Neuronal stem cell (in vitro differentiated cells): ENCODE measurements at regions not wholly inside any gene's neighbourhood (a gene's known extent, or its start where the extent isn't known, plus 50 kb on each side); places are given as distances from the start of the nearest gene placed in this dataset.

Experiments
- DNase-seq: peaks from one replicate; pipeline ENCODE4 v3.0.0-alpha.2; 2013; ENCODE audit warnings: low spot score
- H2AFZ ChIP-seq: one replicate; pipeline ENCODE4 v1.6.1; 2013; ENCODE audit warnings: mild to moderate bottlenecking, low read length, inconsistent platforms
- H2AK5ac ChIP-seq: 2 replicates; pipeline ENCODE4 v1.6.1; 2013; ENCODE audit warnings: low read depth, mild to moderate bottlenecking, inconsistent platforms, low read length, moderate library complexity, mixed read lengths
- H2BK120ac ChIP-seq: 2 replicates; pipeline ENCODE4 v1.6.1; 2013; ENCODE audit warnings: low read depth, mild to moderate bottlenecking, inconsistent platforms, low read length, moderate library complexity, mixed read lengths
- H2BK12ac ChIP-seq: one replicate; pipeline ENCODE4 v1.6.1; 2013; ENCODE audit warnings: low read length, inconsistent platforms
- H2BK15ac ChIP-seq: 2 replicates; pipeline ENCODE4 v1.6.1; 2013; ENCODE audit warnings: mild to moderate bottlenecking, low read length, inconsistent platforms, mixed read lengths
- H2BK5ac ChIP-seq: one replicate; pipeline ENCODE4 v1.6.1; 2013; ENCODE audit warnings: inconsistent platforms, mild to moderate bottlenecking, low read length, moderate library complexity
- H3K14ac ChIP-seq: one replicate; pipeline ENCODE4 v1.6.1; 2013; ENCODE audit warnings: low read length, inconsistent platforms
- H3K18ac ChIP-seq: 2 replicates; pipeline ENCODE4 v1.6.1; 2013; ENCODE audit warnings: low read length, inconsistent platforms
- H3K23ac ChIP-seq: 2 replicates; pipeline ENCODE4 v1.6.1; 2013; ENCODE audit warnings: low read depth, mild to moderate bottlenecking, mixed read lengths, low read length, inconsistent platforms; ENCODE audit not compliant: poor library complexity
- H3K27ac ChIP-seq: replicated peaks from 3 replicates; pipeline ENCODE4 v1.5.1; 2013; ENCODE audit warnings: low read length, inconsistent platforms
- H3K27me3 ChIP-seq, 3 experiments: 2 replicates each; pipeline ENCODE4 v1.6.1; 2013; ENCODE audit warnings: low read length in 3 of 3, mild to moderate bottlenecking in 2 of 3, inconsistent platforms in 1 of 3, low read depth in 1 of 3, mixed read lengths in 1 of 3, moderate library complexity in 1 of 3; ENCODE audit not compliant: control insufficient read depth in 3 of 3, insufficient read depth in 3 of 3
- H3K36me3 ChIP-seq, 2 donors: replicated peaks in 1 of 2; 2 replicates each; pipeline ENCODE4 v1.6.1; 2013; ENCODE audit warnings: low read length in 2 of 2; ENCODE audit not compliant: control insufficient read depth in 2 of 2, insufficient read depth in 2 of 2
- H3K4ac ChIP-seq: 2 replicates; pipeline ENCODE4 v1.6.1; 2013; ENCODE audit warnings: inconsistent platforms, mild to moderate bottlenecking, low read length, moderate library complexity
- H3K4me1 ChIP-seq, 2 donors: 1 replicate in 1 of 2; 2 replicates in 1 of 2; pipeline ENCODE4 v1.6.1; 2013; ENCODE audit warnings: low read length in 2 of 2, low read depth in 1 of 2; ENCODE audit not compliant: control insufficient read depth in 2 of 2, insufficient read depth in 1 of 2
- H3K4me2 ChIP-seq: one replicate; pipeline ENCODE4 v1.6.1; 2013; ENCODE audit warnings: mild to moderate bottlenecking, low read length, inconsistent platforms; ENCODE audit not compliant: insufficient read depth, poor library complexity, severe bottlenecking
- H3K4me3 ChIP-seq, 2 donors: 2 replicates each; pipeline ENCODE4 v1.5.1; 2013; ENCODE audit warnings: low read length in 2 of 2, mild to moderate bottlenecking in 2 of 2, inconsistent platforms in 1 of 2, moderate library complexity in 1 of 2
- H3K79me1 ChIP-seq: one replicate; pipeline ENCODE4 v1.6.1; 2013; ENCODE audit warnings: low read depth, mild to moderate bottlenecking, inconsistent platforms, low read length, moderate library complexity
- H3K9ac ChIP-seq: one replicate; pipeline ENCODE4 v1.6.1; 2013; ENCODE audit warnings: mild to moderate bottlenecking, low read depth, low read length, inconsistent platforms; ENCODE audit not compliant: poor library complexity
- H3K9me3 ChIP-seq, 2 donors: replicated peaks in 1 of 2; 2 replicates each; pipeline versions ENCODE3 to v1.6.1; 2013; ENCODE audit warnings: low read length in 2 of 2, mild to moderate bottlenecking in 2 of 2, inconsistent platforms in 1 of 2, low read depth in 1 of 2, mixed read lengths in 1 of 2, moderate library complexity in 1 of 2; ENCODE audit not compliant: control insufficient read depth in 2 of 2, insufficient read depth in 1 of 2
- H4K8ac ChIP-seq: one replicate; pipeline ENCODE4 v1.6.1; 2013; ENCODE audit warnings: low read depth, mild to moderate bottlenecking, inconsistent platforms, low read length, moderate library complexity
- H4K91ac ChIP-seq: one replicate; pipeline ENCODE4 v1.6.1; 2013; ENCODE audit warnings: low read length, low read depth, mild to moderate bottlenecking, inconsistent platforms; ENCODE audit not compliant: poor library complexity
- WGBS, 2 donors: extraction: QIAGEN DNeasy Blood & Tissue Kit; methylation state at CpG; one replicate each; pipeline ENCODE4 v1.1.7; 2013; ENCODE audit warnings: missing lambda C conversion rate in 2 of 2, mixed read lengths in 1 of 2; ENCODE audit not compliant: insufficient read length in 2 of 2, insufficient replicate concordance in 1 of 2; ENCODE audit errors: extremely low coverage in 2 of 2; 5-methylcytosine and 5-hydroxymethylcytosine counted together

DNA sequence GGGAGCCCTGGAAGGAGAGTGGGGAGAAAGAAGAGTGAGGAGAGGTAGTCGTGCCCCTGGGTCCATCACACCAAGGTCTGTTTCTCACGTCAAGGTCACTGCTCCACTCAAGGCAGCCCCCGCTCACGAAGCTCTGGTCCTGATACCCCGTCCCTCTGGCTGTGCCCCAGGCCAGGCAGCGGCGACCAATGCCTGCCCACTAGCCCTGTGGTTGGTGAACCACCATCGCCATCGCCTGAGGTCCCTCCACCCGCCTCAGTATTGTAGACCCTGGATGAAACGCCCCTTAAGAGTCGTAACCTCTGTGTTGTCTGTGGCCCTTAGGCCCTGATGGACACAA is 378.3 kb upstream of the MYT1L start:
- Histone ChIP-seq H3K4ac (no peak overlapping the region), H2AK5ac (peak overlapping the region; percentile 48), H3K9ac (no peak overlapping the region), H3K27me3 (peaks cover 0 to under 1% (median 0%) of the 10 kb centered on the region in 3 experiments), H2BK5ac (no peak overlapping the region), H2BK12ac (peak overlapping the region; percentile 35), H3K14ac (peak overlapping the region; percentile 83), H2BK15ac (peak overlapping the region; percentile 32), H3K4me2 (no peak overlapping the region), H4K91ac (no peak overlapping the region), H3K4me3 (no peak overlapping the region), H3K18ac (peak overlapping the region; percentile 66), H3K23ac (no peak overlapping the region), H2BK120ac (no peak overlapping the region), H3K79me1 (no peaks in the 10 kb centered on the region), H3K9me3 (no peaks in the 10 kb centered on the region), H3K4me1 (peaks cover 0 to 13% of the 10 kb centered on the region in 2 donors), H3K27ac (no peak overlapping the region), H2AFZ (no peak overlapping the region), H3K36me3 (no peaks in the 10 kb centered on the region), H4K8ac (no peak overlapping the region)
- WGBS, 2 donors: no CpG with 5 or more reads among the region's 12 CpGs
- no peak for DNase-seq

DNA sequence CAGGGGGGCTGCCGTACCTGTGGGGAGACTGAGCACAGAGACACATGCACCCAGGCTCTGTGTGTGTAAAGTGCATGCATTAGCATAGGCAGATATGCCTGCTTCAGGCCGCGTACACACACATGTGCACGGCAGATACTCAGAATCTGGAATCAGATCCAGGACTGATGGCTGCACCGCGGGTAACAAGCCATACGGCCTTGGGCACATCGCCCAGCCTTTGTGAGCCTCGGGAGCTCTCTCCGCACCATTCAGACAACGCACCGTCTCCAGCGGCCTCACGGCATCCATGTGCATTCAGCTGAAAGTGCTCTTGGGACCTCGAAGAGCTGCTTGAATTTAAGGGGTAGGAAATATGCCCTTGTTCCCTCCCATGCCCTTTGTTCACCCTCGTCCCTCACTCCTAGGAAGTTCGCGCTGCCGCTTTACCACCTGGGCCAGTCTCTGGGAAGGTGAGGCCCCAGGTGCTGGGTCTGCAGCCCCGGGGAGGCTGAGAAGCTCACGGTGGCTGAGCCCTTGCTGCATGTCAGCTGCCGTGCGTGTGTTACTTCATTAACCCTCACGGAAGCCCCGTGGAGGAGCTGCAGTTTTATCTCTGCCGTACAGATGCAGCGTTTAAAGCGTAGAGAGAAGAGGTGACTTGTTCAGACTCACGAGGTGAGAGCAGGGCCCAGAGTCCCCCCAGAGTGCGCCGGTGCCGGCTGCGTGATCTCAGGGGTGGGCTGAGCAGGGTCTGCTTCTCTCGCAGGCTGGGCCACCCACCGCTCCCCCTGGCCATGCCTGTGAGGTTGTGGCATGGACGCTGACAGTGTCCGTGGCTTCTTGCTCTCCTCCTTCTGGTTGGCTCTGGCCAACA is 377.7 kb upstream of the MYT1L start:
- H3K18ac ChIP-seq: peak overlapping the region; percentile 69

DNA sequence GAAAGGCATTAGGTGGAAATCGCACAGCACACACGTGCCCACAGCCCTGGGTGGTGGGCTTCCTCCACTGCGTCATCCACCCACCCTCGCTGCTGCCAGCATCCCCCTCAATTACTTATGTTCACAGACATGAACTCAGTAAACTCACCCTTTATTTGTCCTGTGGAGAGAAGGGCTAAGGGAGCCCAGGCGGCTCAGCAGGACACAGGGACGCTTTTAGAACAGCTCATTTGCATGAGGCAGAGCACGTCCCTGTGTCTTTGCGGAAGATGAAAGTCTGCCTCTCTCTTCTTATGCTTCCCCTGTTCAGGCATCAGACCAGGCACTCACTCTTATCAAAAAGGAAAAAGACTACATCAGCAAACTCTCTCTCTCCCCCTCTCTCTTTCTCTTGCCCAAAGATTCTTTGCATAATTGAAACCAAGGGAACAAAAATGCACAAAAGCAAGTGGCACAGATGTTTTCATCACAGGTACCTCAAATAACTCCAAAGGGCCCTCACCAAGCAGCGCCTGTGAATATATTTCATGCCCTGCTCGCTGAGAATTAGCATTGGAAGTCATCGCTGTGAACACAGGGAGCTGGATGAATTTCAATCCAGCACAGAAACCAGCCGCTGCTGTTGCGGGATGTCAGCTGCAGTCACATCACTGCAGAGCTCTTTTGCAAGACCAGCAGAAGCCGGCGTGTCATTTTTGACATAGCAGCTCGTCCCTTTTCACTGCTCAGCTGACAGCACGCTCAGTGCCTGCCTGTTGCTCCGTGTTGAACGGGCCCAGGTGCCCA is 376.3 kb upstream of the MYT1L start:
- no peak overlapping the region for H2BK120ac ChIP-seq
- H3K79me1 ChIP-seq: no peaks in the 10 kb centered on the region
- H3K36me3 ChIP-seq: no peaks in the 10 kb centered on the region
- H3K14ac ChIP-seq: no peak overlapping the region
- H3K4me3 ChIP-seq: no peak overlapping the region
- H4K91ac ChIP-seq: no peak overlapping the region
- H3K4me1 ChIP-seq: peaks cover 0 to 24% of the 10 kb centered on the region in 2 donors
- no CpG with 5 or more reads among the region's 19 CpGs for WGBS, 2 donors
- H2AFZ ChIP-seq: no peak overlapping the region
- H4K8ac ChIP-seq: no peak overlapping the region
- H3K9ac ChIP-seq: no peak overlapping the region
- H3K27me3 ChIP-seq: peaks cover 0 to 5% (median 0%) of the 10 kb centered on the region in 3 experiments
- H3K27ac ChIP-seq: no peak overlapping the region
- no peak overlapping the region for H2AK5ac ChIP-seq
- H2BK15ac ChIP-seq: no peak overlapping the region
- H2BK12ac ChIP-seq: no peak overlapping the region
- H3K23ac ChIP-seq: no peak overlapping the region
- H3K18ac ChIP-seq: peak overlapping the region; percentile 57
- no peaks in the 10 kb centered on the region for H3K9me3 ChIP-seq
- no peak overlapping the region for H3K4ac ChIP-seq
- DNase-seq: no peak
- H3K4me2 ChIP-seq: no peak overlapping the region
- H2BK5ac ChIP-seq: no peak overlapping the region

More for the DNA sequence above, 377.7 kb upstream of the MYT1L start:
- no peak overlapping the region for H2BK120ac ChIP-seq
- peak overlapping the region; percentile 83 for H3K14ac ChIP-seq
- no peak overlapping the region for H2AFZ ChIP-seq
- no peak overlapping the region for H2BK5ac ChIP-seq
- no peak overlapping the region for H3K4ac ChIP-seq
- no CpG with 5 or more reads among the region's 37 CpGs for WGBS, 2 donors
- H4K91ac ChIP-seq: peak overlapping the region; percentile 70
- H3K23ac ChIP-seq: peak overlapping the region; percentile 59
- no peak for DNase-seq
- H3K4me3 ChIP-seq: no peak overlapping the region
- no peaks in the 10 kb centered on the region for H3K36me3 ChIP-seq
- H4K8ac ChIP-seq: no peak overlapping the region
- H2AK5ac ChIP-seq: peak overlapping the region; percentile 48
- H3K4me2 ChIP-seq: no peak overlapping the region
- peaks cover 0 to 5% (median 0%) of the 10 kb centered on the region in 3 experiments for H3K27me3 ChIP-seq
- H3K79me1 ChIP-seq: no peaks in the 10 kb centered on the region
- no peak overlapping the region for H2BK15ac ChIP-seq
- H3K9me3 ChIP-seq: no peaks in the 10 kb centered on the region
- peaks cover 0 to 18% of the 10 kb centered on the region in 2 donors for H3K4me1 ChIP-seq
- peak overlapping the region; percentile 35 for H2BK12ac ChIP-seq
- no peak overlapping the region for H3K27ac ChIP-seq
- peak overlapping the region; percentile 44 for H3K9ac ChIP-seq

DNA sequence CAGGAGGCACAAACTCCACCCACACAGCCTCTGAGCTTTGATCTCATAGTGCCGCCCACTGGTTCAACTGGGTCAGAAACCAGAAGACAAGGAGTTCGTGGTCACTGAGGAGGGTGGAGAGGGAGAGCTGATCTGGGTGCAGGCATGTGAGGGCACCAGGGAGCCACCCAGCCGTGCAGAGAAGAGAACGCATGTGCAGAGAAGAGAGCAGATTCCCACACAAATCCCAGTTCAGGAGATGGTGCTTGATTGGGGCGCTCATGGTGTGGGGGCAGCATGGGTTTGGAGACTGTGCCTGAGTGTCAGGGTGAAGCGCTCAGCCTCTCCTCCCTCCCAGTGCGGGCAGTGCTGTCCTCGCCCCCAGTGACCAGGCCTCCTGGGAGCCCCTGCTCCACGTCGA is 375.2 kb upstream of the MYT1L start:
- H3K4me3 ChIP-seq: no peak overlapping the region
- no peak overlapping the region for H3K27ac ChIP-seq
- H4K91ac ChIP-seq: no peak overlapping the region
- H3K18ac ChIP-seq: peak overlapping the region; percentile 61
- no peak overlapping the region for H2BK120ac ChIP-seq
- H3K23ac ChIP-seq: no peak overlapping the region
- peak overlapping the region; percentile 56 for H2BK5ac ChIP-seq
- H2AK5ac ChIP-seq: peak overlapping the region; percentile 6
- no peak overlapping the region for H3K14ac ChIP-seq
- DNase-seq: no peak
- no peak overlapping the region for H2BK12ac ChIP-seq
- H3K27me3 ChIP-seq: peaks cover 0 to 5% (median 0%) of the 10 kb centered on the region in 3 experiments
- peak overlapping the region; percentile 12 for H2BK15ac ChIP-seq
- no peaks in the 10 kb centered on the region for H3K79me1 ChIP-seq
- no peaks in the 10 kb centered on the region for H3K9me3 ChIP-seq
- WGBS, 2 donors: no CpG with 5 or more reads among the region's 10 CpGs
- H4K8ac ChIP-seq: no peak overlapping the region
- no peak overlapping the region for H2AFZ ChIP-seq
- H3K4me1 ChIP-seq: peaks cover 0 to 24% of the 10 kb centered on the region in 2 donors
- no peak overlapping the region for H3K4ac ChIP-seq
- H3K36me3 ChIP-seq: no peaks in the 10 kb centered on the region
- H3K4me2 ChIP-seq: no peak overlapping the region
- H3K9ac ChIP-seq: no peak overlapping the region
